ENCODE measurements at regions not wholly inside any gene's neighbourhood (a gene's known extent, or its start where the extent isn't known, plus 50 kb on each side); places are given as distances from the start of the nearest gene placed in this dataset.
"Not testable (repeated sequence)": the region's sequence is repeated elsewhere in the genome, so short reads cannot be mapped to it uniquely, and the experiment has no call there.

DNA sequence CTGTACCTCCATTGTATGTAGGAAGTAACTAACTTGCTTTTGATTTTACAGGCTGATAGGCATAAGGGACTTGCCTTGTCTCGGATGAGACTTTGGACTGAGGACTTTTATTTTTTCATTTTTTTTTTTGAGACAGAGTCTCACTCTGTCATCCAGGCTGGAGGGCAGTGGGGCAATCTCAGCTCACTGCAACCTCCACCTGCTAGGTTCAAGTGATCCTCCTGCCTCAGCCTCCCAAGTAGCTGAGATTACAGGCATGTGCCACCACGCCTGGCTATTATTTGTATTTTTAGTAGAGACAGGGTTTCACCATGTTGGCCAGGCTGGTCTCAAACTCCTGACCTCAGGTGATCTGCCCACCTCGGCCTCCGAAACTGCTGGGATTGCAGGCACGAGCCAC, 80.2 kb upstream of the SYN3 start:
- not testable (repeated sequence) for DNase-seq

DNA sequence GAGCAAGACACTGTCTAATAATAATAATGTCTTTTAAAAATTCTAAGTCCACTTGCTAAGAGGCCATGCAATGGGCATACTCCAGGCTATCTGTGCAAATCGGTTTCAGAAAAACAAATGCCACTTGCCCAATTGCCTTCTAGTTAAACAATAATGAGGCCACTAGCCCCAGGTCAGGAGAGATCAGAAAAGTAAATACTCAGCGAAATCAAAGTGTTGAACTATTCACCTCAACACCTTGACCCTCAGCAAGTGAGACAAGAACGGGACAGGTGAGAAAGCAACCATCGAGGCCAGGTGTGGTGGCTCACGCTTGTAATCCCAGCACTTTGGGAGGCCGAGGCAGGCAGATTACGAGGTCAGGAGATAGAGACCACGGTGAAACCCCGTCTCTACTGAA, 72.3 kb upstream of the SYN3 start:
- DNase-seq: no peak

- no peak for DNase-seq
Measured at GRCh38 chr22:33129621-33130020, 71.4 kb upstream of the SYN3 start.

- DNase-seq: peak; percentile 62
Measured at GRCh38 chr22:33126881-33127280, 68.7 kb upstream of the SYN3 start.

DNA sequence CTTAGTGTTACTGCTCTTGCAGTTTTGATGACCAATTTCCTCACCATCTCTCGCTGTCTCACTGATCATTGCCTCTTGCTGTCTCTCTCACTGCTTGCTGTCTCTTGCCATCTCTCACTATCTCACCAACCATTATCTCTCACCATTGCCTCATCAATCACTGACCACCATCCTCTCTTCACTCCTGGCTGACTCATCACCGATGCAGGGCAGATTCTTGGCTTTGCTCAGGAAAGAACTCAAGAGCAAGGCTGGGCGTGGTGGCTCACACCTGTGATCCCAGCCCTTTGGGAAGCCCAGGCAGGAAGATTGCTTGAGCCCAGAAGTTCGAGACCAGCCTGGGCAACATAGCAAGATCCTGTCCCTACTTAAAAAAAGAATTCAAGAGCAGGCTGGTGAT, 66.3 kb upstream of the SYN3 start:
- no peak for DNase-seq

GRCh38 chr22:33122439-33122838, 64.3 kb upstream of the SYN3 start:
- DNase-seq: not testable (repeated sequence)

DNA sequence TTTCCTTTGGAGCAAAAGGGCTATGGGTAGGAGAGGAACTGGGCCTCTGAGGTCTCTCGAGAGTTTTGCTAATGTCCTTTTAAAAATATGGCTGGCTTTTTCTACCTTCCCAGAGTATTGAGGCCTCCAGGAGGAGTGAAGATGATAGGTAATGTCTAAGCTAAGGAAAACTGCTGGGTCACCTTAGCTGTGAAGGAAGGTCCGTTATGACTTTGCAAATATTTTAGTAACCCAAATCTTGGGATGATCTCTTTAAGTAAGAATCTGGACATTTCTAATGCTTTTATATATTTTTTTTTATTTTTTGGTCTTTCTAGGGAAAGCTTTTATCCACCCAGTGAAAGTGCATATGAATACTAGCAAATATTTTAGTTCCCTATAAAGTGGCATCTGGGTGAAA, 60.9 kb upstream of the SYN3 start:
- DNase-seq: no peak

DNA sequence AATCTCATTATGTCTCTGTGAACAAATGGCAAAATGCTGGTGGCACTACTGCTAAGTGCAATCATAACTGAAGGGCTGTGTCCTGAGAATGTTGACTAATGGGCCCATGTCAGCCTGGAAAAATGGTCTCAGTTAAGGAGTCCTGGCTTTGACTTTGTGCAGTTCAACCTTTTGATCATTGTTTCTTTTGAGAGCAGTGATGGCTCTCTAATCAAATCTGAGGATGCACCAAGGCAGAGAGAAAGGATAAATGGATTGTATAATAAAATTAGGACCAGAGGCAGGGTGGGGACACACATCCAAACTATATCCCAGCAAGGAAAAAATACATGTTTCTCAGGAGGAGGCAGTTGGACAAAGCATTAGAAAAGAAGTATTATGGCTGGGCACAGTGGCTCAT, 59.6 kb upstream of the SYN3 start:
- DNase-seq: no peak

GRCh38 chr22:33116841-33117547, 58.8 kb upstream of the SYN3 start:
- no peak for DNase-seq

DNA sequence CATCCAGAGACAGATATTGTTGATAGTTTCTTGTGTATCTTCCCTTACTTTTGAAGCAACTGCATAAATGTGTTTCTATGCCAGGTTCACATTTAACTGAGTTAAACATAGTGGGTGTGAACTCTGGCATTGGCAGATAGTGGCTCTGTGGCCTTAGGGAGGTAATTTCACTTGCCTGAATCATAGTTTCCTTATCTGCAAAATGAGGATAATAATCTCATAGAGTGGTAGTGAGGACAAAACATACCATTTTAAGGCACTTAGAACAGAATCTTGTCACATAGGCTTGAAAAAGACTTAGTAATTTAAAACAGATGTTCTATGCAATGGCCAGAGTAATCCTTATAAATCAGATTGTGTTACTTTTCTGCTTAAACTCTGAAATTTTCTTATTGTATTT, 56.4 kb upstream of the SYN3 start:
- peak; percentile 40 for DNase-seq

- peak; percentile 83 for DNase-seq
Measured at GRCh38 chr22:33112580-33112979, 54.4 kb upstream of the SYN3 start.

GRCh38 chr22:33111491-33111890, 53.3 kb upstream of the SYN3 start:
- DNase-seq: no peak

DNA sequence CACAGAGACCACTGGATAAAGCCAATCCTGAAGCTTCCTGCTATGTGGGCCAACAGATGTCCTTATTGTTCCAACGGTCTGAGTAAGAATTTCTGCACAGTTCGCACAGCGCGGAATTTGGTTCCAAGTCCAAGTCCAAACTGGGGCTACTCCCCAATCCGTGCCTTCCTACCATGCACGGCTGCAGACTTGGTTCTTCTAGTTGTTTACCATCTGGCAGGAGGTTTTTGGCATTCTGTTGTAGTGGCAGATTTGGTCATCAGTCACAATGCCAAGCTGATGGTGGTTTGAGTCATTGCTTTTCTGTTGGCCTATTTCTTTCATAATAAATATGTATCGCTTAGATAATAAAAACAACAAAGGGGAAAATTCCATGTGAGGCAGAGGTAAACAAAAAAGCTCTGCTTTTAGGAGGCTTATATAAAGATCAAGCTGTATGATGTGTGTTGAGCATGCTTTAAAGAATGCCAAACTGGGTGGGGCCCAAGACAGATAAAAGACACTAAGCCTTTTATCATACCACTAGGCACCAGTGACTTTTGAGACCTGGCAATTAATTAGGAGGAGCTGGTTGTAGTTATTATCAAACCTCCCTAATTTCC, 52.5 kb upstream of the SYN3 start:
- DNase-seq: no peak

GRCh38 chr22:33109514-33110430, 51.6 kb upstream of the SYN3 start:
- no peak for DNase-seq

DNA sequence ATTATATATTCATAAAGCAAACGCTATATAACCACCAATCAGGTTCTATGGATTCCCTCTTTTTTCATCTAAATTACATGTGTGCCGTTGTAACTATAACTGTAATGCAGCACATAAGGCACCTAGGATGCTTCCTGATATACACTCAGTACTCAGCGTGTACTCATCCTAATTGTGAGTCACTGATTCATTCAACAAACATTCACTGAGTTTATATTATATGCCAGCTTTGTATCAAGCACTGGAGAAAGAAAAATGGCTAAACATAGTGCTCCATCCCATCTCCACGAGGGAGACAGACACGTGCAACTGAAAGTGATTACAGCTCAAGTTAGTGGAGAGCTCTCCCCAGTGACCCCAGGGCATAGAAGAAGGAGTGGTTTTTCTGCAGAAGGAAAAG, 49.9 kb upstream of the SYN3 start:
- DNase-seq: no peak
